Stimulated activated CD4-positive, alpha-beta T cell treated with anti-CD3 and anti-CD28 coated beads, Interleukin-15, amount 100 ng/mL, for 1 hour (primary cell): ENCODE measurements at regions not wholly inside any gene's neighbourhood (a gene's known extent, or its start where the extent isn't known, plus 50 kb on each side); places are given as distances from the start of the nearest gene placed in this dataset.

Experiments
- DNase-seq, 2 donors: peaks; one replicate each; pipeline ENCODE4 v3.0.0-alpha.2; 2020; ENCODE audit warnings: low read depth in 1 of 2, low spot score in 1 of 2

DNA sequence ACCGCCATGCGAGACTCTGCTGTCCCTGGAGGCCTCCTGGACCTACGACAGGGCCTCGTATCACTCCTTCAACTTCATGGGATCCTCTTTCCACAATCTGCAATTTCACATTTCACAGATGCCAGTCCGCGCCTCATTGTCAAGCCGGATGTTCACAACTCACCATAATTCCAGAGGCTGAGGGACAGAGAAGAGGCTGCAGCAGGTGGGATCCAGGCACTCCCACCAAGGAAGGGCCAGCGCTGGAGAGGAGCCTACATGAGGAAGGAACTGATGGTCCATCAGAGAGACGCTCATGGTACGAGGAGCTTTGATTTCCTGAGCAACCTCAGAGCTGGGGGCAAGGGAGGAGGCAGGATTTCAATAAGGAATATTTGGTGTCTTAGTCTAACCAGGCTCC, 495.0 kb downstream of the BRD1 start:
- no peak for DNase-seq

DNA sequence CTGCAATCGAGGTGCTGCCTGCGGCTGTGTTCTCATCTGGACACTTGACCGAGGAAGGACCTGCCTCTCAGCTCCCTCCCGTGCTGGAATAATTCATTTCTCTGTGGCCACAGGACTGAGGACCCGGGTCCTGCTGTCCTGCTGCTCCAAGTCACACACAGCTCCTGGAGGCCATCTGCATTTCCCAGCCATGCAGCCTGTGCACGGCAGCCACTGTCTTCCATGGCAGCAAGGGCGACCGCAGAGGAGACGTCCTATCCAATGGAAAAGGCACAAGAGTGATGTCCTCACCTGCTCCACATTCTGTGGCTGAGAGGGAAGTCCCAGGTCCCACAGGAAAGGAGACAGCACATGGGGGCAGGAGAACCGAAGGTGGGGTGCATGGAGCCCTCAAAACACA, 495.8 kb downstream of the BRD1 start:
- DNase-seq, result no peak

DNA sequence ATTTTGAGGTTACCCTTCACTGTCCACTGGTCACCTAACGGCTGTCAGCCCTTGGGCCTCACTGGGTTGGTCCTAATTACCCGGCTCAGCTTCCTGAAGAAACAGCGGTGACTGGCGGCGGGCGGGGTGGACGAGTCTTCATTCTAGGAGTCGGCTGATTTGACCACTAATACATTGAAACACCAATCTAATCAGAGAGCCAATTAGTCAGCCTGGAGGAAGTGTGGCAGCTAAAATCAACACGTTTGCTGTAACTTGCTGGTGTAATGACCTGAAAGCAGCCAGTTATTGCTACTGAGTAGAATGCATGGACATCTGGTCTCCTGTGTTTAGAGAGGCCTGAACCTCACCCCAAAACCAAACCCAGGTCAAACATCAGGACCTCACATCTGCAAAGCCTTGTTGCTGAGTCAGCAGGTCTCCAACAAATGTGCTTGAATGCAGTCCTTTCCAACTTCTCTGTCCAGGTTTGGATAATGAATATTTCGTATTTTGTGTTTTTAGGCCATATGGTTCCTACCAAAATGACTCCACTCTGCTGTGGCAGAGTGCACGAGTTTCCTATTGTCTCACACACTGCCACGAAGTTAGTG, 496.4 kb downstream of the BRD1 start:
- DNase-seq, result no peak

DNA sequence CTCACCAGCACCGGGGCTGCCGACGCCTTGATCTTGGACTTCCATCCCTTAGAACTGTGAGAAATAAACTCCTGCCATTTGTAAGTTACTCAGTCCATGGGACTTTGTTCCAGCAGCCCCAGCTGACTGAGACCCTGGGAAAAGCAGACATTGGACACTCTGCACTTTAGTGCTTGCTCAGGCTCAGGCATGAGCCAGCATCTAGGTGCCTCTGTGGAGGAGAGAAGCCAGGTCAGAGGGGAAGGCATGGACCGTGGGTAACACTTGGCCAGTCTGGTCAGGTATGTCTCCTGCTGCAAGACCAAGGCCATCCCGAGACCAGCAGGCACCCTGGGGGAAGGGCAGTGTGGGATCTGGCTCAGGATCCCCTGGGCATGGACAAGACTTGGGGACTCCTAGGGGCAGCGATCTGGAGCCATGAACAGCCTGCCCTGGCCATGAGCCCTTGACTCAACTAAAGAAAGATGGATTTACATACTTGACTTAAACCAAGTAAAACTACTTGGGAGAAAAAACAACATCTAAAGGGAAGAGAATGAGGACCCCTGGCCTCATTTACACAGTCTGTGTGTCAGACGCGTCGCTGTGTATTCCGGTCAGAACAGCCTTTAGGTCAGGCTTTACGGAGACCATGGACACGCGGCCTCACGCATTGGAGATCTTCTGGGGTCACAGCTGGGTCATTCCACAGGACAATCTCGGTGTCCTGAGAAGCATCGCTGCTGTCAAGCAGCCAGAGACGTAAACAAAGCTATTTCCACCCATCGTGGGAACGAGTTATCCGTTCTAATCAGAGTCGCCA, 497.1 kb downstream of the BRD1 start:
- DNase-seq, result no peak

DNA sequence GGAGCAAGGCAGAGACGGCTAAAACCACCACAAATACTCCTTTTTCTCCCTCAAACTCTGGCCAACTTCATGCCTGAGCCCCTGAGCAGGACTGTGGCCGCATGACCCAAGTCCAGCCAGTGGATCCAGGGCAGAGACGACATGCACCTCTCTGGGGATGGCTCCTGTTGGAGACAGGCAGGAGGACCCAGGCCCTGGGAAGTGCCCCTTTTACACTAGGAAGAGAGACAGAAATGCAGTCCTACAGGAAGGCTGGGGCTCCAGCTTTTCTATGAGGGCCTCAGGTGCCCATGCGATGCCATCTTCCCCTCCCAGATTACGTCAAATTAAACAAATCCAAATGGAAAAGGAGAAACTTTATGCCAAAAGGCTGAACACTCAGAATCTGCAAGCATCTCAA, 498.0 kb downstream of the BRD1 start:
- DNase-seq, result no peak

DNA sequence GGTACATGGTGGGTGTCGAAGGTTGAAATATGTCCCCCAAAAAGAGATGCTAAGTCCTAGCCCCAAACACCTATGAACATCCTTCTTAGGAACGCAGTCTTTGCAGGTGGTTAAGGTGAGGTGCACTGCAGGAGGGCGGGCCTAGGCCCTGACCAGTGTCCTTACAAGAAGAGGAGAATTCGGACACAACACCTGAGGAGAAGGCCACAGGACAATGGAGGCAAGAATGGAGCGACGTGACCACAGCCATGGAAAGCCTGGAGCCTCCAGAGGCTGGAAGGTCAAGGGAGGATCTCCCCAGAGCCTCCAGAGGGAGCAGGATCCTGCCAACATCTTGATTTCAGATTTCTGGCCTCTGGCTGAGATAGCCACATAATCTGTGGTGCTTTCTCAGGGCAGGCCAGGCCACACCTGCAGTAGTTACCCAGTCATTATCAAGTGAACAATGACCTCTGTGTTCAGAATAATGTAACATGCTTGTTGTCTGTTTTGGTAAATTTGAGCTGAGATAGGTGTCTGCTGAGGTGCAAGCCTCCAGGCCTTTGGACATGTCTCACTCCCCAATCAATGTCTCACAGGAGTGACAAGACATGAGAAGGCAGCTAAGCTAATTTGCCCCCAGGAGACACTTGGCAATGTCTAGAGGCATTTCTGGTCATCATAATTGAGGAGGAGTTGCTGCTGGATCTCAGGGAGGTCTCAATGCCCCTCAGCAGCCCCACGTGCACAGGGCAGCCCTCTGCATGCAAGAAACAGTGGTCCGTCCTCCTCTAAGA, 498.9 kb downstream of the BRD1 start:
- DNase-seq, result no peak

DNA sequence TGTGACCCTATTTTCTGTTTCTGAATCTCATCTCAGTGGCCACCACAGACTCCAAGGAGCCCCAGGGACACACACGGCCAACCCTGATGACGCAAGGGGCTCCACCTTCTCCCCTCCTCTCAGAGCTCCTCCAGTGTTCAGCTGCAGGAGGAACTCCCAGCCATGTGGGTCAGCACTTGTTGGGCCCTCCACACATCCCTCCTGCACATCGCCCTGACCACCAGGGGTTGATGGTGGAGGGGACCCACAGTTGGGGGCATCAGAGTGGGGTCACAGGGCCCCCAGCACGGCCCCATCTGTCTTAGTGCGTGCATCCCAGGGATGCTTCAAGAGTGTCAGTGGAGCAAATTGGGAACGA, 499.6 kb downstream of the BRD1 start:
- DNase-seq, result no peak

DNA sequence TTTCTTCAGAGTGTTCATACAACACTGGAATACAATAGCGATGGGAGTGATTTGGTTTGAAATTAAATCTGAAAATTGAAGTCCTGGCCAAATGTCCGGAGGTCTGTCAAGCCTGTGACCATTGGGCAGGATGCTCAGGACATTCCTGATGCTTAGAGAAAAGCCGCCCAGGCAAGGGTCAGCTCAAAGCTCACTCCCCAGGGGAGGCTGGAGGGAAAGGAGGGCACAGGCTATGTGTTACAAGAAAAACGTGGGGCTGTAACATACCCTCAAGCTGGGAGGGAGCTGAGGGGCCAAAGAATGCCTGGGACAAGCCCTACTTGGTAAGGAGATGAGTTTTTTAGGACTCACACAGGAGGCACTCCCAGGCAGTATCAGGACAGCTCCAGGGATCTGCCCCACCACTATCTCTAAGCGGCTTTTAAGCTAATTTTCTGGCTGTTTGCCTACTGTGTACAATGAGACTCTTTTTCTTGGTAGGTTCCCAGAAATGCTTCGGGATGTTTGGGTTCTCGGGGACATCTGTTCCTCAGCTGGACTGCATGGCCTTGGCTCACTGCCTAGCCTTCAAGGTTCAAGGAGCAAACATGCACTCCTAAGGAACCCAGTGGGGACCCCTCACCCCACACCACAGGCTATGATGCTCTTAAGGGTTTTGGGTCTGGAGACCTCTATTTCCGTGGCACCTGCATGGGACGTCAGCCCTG, 500.1 kb downstream of the BRD1 start:
- DNase-seq, result no peak

DNA sequence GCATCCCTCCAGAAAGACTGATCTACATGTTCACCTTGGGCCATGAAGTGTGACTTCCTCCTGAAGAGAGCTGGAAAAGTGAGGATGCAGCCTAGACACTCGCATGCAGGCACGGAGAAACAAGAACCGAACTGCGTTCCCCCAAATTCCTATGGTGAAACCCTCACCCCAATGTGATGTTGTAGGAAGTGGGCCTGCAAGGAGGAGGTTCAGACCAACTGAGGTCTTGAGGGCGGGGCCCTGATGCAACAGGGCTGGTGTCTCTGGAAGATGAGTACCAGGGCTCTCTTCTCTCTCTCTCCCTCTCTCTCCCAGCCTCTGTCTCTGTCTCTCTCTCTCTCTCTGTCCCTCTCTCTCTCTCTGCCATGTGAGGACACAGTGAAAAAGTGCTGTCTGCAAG, 501.1 kb downstream of the BRD1 start:
- DNase-seq, result no peak

DNA sequence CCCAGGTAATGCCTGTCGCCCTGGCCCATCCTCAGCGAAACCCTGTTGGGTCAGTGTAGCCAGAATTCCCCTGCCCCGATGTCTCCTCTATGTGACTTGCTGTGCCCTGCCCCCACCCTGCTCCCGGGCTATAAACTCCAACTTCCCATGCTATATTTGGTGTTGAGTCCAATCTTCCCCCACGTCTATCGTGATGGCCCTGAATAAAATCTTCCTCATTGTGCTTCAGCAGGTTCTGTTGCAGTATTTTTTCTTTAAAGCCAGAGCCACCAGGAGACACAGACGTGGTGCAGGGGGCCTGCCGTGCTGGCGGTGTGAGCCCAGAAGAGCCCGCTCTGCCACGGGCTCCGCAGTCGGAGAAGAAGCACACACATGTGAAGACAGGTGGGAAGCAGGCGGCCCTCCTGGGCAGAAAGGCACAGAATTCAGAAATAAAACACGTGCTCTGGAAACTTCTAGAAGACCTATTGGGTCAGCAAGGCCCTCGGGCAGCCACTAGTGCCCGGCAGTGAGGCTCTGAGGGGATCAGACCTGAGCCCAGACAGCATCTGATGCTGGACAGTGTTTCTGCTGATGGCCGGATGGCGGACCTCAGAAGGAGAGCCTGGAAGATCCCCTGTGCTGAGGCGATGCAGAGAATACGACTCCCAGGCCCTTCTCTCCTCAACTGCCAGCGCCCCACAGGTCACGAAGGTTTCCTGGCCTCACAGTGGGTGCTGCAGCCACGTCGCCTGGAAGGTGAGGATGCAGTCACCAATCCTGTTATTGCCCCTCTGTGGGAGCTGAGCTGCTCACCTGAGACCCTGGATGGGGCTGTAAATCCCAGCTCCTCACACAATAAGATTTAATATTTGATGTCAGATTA, 501.9 kb downstream of the BRD1 start:
- no peak for DNase-seq

DNA sequence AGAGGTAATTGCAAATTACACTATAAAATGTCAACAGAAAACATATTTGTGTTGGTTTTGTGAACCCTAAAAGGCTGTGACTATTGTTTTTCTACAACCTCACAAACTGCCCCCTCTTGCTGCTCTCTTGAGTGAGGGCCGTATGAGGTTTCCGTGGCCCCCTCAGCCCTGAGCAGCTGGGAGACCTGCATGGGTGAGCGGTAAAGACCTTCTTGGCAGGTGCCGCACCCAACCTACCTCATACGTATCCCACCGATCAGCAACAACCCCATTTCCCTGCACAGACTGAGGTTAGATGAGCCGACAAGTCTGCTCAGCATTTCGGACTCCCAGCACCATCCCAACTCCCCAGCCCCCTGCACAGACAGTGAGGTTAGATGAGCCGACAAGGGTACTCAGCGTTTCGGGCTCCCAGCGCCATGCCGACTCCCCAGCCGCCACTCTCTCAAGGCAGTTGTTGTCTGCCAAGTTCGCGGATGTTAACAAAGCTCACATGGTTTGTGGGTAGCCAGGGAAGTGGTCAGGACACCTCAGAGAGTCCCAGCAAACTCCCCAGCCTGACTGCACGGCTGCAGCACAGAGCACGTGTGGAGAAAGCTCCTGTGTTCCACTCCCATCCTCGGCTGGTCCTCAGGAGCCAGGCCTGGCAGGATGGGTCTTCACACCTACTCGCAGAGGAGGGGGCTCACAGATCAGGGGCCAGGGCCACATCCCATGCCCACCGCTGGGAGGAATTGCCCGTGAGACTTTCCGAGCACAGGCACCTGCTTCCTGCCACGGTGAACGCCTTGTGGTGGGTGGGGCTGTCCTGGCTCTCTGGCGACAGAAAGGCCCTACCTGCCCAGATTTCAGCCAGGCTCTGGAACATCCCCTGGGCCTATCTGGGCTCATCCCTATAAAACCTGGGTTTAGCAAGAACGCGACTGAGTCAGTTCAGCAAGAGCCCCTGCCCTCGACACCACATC, 502.9 kb downstream of the BRD1 start:
- DNase-seq, result no peak

DNA sequence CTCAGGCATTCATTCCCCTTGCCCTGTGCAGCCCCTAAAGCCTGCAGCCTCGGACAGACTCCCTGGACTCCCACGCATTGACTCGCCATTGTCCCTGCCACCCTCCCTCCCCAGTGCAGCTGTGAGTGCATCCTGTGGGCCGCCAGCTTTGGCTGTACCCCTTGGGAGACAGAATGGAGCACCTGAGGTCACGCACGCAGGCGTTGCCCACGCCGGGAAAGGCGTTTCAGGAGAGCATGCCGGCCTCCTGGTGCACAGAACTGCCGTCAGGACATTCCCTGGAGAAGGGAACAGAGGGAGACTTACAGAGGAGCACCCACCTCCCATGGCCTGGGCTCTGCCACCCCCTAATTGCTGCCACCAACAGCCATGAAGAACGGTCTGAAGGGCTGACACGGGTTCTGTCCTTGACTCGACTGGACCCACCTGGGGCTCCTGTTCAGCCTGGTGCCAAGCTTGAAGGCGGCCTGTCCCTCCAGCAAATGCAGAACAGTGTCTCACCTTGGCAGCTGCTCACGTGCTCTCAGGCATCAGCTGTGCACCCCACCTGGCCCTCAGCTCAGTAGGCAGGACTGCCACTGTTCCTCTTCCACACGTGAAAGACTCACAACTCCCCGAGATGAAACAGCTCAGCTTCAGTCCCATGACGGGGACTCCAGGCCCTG, 503.8 kb downstream of the BRD1 start:
- DNase-seq, result no peak

DNA sequence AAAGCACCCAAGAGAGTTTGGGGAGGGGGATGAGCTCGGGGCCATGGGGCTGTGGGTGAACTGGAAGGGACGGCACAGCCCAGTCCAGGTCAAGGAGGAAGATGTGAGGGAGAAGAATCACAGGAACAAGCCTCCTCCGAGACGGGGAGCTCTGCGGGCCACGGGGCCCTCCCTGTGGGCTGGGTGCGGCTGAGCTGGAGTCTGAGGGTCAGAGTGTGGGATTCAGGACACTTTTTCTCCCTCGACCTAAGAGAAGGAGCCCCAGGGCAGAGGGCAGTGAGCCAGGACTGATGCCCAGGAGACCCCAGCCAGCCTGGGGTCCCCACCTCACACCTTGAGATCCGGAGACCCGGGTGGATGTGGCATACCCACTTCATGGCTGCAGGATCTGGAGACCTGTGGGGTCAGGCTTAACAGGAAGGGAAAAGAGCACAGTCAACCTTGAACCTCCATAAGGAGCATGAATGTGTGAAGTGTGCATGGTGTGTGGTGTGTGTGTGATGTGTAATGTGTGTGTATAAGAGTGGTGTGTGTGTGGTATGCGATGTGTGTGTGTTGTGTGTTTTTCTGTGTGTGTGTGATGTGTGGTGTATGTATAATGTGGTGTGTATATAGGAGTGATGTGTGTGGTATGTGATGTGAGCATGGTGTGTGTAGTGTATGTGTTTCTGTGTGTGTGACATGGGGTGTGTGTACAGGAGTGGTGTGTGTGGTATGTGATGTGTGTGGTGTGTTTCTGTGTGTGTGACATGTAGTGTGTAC, 504.6 kb downstream of the BRD1 start:
- DNase-seq, result no peak

DNA sequence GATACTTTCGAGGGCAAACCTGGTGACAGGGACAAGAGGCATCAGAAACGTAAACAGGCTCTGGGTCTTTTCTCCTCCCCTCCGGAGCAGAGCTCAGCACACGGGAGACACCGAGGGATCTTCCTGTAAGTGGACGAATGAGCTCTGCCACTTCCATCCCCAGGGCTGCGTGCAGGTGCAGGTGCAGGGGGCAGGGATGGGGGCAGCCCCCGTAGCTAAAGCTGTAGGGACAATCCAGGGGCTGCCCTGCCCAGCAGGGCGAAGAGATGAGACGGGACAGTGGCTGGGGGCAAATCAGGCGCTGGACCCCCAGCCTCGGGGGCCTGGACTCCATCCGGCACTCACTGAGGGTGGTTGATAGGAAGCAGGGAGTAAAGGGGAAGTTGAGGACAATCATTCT, 505.4 kb downstream of the BRD1 start:
- no peak for DNase-seq

DNA sequence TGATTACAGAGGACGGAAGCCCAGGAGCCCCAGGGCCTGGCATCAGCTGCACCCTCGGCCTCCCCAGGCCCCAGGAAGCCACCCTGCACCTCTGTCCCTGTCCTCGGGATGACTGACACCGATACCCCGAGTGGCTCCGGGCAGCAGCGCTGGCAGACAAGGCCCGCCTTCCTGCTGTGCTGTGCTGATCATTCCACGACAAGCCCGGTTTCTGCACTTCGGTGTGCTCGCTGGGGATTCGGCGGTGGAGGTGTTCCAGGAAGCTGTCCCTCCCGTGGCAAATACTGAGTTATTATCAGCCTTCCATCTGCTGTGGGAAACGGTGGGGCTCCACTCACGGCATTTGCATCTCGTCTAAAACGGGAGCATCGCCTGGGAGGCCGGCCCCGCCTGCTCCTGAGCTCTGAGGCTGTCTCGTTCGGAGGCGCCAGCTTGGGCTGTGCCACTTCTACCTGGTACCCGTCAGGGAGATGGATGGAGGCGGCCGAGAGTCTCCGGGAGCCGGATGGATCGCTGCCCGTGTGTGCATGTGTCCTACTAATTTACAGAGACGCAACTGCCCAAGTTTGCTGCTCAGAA, 506.1 kb downstream of the BRD1 start:
- DNase-seq, result no peak

DNA sequence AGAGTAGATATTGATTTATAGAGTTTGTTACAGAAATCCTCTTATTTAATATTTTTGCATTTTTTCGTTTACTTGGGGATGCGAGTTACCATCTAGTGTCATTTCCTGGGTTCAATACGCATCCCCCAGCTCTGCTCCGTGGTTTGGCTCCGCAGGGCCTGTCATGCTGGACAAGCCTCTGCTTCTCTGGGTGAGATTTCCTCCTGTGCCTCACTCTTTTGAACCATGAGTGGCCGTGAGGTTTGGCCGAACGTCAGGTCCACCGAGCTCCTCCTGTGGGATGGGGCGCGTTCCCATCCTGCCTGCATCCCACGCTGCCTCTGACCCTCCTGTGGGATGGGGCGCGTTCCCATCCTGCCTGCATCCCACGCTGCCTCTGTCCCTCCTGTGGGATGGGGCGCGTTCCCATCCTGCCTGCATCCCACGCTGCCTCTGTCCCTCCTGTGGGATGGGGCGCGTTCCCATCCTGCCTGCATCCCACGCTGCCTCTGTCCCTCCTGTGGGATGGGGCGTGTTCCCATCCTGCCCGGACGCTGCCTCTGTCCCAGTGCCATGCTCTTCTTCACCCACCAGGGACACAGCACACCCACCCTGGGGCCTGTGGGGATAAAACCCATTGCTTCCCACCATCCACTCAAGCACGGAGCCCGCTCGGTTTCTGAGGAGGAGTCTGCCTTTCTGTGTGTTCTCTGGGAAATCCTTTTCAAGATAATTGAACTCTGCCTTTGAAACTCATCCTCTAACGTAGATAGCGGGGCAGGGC, 506.8 kb downstream of the BRD1 start:
- no peak for DNase-seq

DNA sequence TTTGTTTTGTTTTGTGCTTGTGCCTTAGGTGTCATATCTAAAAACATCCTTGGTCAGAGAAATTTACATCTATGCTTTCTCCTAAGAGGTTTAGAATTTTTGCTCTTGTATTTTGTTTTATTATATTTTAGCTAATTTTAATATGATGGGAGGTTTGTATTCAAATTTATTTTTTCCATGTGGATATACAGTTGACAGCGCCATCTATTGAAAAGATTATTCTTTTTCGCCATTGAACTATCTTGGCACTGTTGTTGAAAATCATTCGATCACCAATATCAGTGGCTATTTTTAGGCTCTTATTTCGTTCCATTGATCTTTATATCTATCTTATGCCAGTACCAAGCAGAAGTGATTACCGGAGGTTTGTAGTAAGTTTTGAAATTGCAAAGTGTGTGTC, 510.3 kb downstream of the BRD1 start:
- no peak for DNase-seq
